ENCODE measurements at regions not wholly inside any gene's neighbourhood (a gene's known extent, or its start where the extent isn't known, plus 50 kb on each side); places are given as distances from the start of the nearest gene placed in this dataset.
"Not testable (repeated sequence)": the region's sequence is repeated elsewhere in the genome, so short reads cannot be mapped to it uniquely, and the experiment has no call there.

- no peak for DNase-seq
Observed at GRCh38 chr12:111247083-111247783, 121.7 kb downstream of the PHETA1 start.

GRCh38 chr12:111246477-111247011, 122.4 kb downstream of the PHETA1 start:
- no peak for DNase-seq

- no peak for DNase-seq
Observed at GRCh38 chr12:111245701-111246476, 123.0 kb downstream of the PHETA1 start.

DNA sequence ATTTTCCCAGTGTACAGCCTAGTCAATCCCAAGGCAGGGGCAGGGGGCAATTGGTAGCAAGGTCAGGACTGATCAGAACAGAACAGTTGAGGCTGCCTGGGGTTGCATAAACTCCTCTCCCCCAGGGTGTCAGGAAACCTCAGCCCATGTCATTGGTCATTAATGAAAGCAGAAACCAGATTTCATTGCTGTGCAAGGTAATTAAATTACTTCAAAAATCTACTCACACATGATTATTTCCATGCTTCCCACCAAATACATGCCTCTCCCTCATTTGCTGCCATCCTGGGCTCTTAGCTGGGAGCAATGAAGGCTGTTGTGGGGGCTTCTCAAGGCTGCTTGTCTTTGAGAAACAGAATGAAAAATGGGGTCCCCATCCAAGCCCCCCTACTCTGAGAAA, 124.2 kb downstream of the PHETA1 start:
- no peak for DNase-seq

DNA sequence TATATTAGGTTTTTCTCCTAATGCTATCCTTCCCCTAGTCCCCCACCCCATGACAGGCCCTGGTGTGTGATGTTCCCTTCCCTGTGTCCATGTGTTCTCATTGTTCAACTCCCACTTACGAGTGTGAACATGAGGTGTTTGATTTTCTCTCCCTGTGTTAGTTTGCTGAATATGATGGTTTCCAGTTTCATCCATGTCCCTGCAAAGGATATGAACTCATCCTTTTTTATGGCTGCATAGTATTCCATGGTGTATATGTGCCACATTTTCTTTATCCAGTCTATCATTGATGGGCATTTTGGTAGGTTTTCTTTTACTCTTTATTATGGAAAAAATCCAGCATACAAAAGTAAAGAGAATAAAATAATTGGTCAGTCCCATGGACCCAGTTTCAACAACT, 126.1 kb downstream of the PHETA1 start:
- not testable (repeated sequence) for DNase-seq

DNA sequence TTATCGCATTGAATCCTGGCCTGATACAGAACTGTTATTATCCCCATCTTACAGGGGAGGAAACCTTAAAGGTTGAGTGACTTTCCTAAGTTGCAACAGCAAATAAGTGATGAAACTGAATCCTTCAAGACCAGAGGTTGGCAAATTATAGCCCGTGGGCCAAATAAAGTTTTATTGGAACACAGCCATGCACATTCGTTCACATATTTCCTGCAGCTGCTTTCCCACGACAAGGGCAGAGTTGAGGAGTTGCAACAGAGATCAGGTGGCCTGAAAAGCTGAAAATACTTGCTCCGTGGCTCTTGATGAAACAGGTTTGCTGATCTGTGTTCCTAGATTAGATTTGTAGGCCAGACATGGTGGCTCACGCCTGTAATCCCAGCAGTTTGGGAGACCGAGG, 126.7 kb downstream of the PHETA1 start:
- no peak for DNase-seq

GRCh38 chr12:111240374-111240773, 128.5 kb downstream of the PHETA1 start:
- no peak for DNase-seq

- DNase-seq, result no peak
Observed at GRCh38 chr12:111239235-111239634, 129.7 kb downstream of the PHETA1 start.

GRCh38 chr12:111238075-111238734, 130.7 kb downstream of the PHETA1 start:
- DNase-seq, result no peak

GRCh38 chr12:111234491-111234890, 134.4 kb downstream of the PHETA1 start:
- not testable (repeated sequence) for DNase-seq

GRCh38 chr12:111233786-111234185, 135.1 kb downstream of the PHETA1 start:
- DNase-seq, result no peak

- DNase-seq, result no peak
Observed at GRCh38 chr12:111230649-111231048, 138.2 kb downstream of the PHETA1 start.

GRCh38 chr12:111228916-111229666, 139.8 kb downstream of the PHETA1 start:
- DNase-seq, result no peak

DNA sequence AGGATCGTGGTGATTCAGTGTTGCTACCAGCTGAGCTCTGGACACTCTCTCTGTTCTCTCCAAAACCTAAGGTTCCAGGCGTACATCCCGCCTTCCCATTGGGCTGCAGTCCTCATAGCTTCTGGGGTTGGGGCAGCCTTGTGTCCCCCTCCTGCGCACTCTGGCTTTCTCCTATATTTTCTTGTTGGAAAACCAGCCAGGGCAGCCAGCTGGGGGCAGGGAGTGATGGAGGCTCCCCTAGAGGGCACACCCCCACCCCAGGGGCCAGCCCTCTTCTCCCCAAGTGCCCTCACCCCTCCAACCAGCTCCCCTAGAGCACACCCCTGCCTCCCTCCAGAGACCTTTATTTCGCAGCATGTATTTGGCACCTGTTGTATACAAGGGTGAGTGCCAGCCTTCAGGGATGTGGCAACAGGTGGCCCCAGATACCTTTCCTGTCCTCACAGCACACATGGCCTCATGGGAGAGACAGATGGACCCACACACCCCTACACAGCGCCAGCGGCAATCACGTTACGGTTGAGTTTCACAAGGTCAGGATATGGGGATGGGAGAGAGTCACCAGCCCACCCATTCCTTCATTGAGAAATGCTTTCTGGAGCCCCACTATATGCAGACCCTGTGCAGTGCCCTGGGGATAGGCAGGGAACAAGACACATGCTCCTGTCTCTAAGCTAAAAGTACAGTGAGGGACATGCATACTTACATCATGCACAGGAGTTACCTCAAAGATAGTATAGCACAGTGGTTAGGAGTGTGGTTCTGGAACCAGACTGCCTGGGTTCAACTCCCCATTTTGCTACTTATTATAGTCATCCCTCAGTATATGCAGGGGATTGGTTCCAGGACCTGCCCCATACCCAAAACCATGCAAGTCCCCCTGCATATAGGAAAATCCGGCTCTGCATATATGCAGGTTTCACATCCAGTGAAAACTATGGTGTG, 141.1 kb downstream of the PHETA1 start:
- no peak for DNase-seq

DNA sequence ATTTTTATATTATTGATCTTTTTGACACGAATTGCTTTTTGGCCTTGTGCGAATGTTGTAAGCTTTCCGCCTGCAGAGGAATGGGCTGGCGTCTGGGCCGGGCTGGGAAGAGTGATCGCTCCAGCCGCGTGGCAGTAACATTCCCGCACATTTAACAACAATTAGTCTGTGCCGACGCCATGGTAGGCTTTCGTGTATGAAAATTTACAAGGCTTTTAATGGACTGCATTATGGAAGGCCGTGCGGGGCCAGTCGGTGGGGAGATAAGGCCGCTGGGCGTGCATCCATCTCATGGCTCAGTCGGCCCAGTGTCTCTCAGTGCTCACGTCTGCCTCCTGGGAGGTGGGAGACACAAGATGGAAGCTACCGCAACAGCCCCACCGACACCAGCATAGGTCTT, 142.2 kb downstream of the PHETA1 start:
- DNase-seq, result no peak

- DNase-seq, result no peak
Observed at GRCh38 chr12:111225307-111225706, 143.6 kb downstream of the PHETA1 start.

GRCh38 chr12:111224186-111225066, 144.5 kb downstream of the PHETA1 start:
- DNase-seq, result no peak

- no peak for DNase-seq
Observed at GRCh38 chr12:111222523-111222922, 146.4 kb downstream of the PHETA1 start.

GRCh38 chr12:111222027-111222414, 146.9 kb downstream of the PHETA1 start:
- DNase-seq, result no peak

All from NCI-H1930 (cell line).